ENCODE measurements at regions not wholly inside any gene's neighbourhood (a gene's known extent, or its start where the extent isn't known, plus 50 kb on each side); places are given as distances from the start of the nearest gene placed in this dataset.

DNA sequence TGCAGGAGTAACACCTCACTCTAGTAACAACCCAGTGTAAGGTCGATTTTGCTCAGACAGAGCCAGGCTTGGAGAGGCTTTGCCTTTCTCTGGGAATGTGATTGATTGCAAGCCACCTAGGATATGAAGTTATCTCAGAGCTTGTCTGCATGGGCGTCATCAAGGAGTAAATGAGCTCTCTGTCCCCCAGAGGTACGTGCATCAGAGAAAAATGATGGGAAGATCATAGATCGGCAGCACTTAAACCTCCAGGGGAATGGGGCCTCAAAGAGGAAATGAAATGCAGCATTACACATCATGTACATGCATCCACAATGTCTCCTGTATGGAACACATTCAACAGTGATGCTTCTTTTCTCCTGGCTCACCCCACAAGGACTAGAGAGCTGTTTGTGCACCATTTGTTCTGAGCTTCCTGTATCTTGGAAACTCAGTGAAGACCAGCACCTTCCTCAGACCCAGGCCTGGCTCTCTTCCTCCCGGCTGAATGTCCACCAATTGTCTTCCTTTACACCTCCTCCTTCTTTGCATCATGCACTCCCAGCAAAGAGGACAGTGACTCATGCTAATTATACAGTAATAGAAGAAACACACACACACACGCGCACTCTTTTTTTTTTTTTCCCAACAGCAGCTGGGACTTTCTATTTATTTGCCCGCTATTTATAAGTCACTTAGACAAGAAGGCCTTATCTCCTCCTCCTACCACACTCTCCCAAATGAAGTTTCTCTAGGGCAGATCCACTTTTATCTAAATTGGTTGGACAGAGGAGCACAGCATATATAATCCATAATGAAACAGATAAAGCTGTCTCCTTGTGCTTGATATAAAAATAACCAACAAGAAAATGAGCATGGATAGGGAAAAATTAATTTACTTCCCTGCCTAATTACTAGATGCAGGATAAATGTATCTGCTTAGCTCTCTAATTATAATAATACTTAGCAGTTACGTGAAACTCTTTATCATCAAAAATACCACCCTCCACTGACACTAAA lies 990.7 kb downstream of the CCSER2 start:
- in situ Hi-C loops (cut with MboI) (no loop called here), intact Hi-C loops (cut with micrococcal nuclease) (no loop called here)
- Histone ChIP-seq H2AFZ (ENCODE audit: low read depth, low read length) (no peak overlapping the region), H3K4me3 (no peak overlapping the region), H3K9me3 (replicated peaks; ENCODE audit: control insufficient read depth, insufficient read depth, low read depth, low read length) (no peaks in the 10 kb centered on the region; the same call in 1 of the 2 replicates), H3K9me1 (ENCODE audit: control insufficient read depth, insufficient read depth, low read length) (no peaks in the 10 kb centered on the region), H3K9ac (ENCODE audit: insufficient read depth in 1 of 2, low read depth in 2 of 2, low read length in 2 of 2) (no peak overlapping the region), H3K79me2 (ENCODE audit: control insufficient read depth, insufficient read depth, low read length) (no peaks in the 10 kb centered on the region), H3K36me3 (ENCODE audit: control insufficient read depth, insufficient read depth, low read length) (no peaks in the 10 kb centered on the region), H3K4me2 (ENCODE audit: insufficient read depth, low read length) (no peak overlapping the region), H4K20me1 (replicated peaks; ENCODE audit: control insufficient read depth, insufficient read depth, low read length) (no peaks in the 10 kb centered on the region), H3K27ac (ENCODE audit: extremely low read depth, low read depth, low read length) (no peak overlapping the region), H3K4me1 (replicated peaks in 1 of 2; ENCODE audit: control insufficient read depth in 2 of 2, insufficient read depth in 2 of 2, low read length in 2 of 2) (no peaks in the 10 kb centered on the region), H3K27me3 (ENCODE audit: control insufficient read depth in 2 of 2, insufficient read depth in 2 of 2, low read length in 2 of 2) (no peaks in the 10 kb centered on the region)
- DNase-seq (ENCODE audit: extremely low read depth in 1 of 4, low spot score in 3 of 4) (no peak), ATAC-seq (no peak), FAIRE-seq (no peak)
- TF ChIP-seq, protein P1, sequence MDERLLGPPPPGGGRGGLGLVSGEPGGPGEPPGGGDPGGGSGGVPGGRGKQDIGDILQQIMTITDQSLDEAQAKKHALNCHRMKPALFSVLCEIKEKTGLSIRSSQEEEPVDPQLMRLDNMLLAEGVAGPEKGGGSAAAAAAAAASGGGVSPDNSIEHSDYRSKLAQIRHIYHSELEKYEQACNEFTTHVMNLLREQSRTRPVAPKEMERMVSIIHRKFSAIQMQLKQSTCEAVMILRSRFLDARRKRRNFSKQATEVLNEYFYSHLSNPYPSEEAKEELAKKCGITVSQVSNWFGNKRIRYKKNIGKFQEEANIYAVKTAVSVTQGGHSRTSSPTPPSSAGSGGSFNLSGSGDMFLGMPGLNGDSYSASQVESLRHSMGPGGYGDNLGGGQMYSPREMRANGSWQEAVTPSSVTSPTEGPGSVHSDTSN (CRISPR knock-in tag; IDR thresholded peaks at IDR 0.05; ENCODE audit: low read depth): no peak
- TF ChIP-seq, protein P1 (tag; conservative IDR thresholded peaks at IDR 0.05; ENCODE audit: low read depth): no peak
- TF ChIP-seq NFE2L1 (tag; IDR thresholded peaks at IDR 0.05; ENCODE audit: borderline replicate concordance, low read depth): no peak
- no peak for TF ChIP-seq SLC30A9 (CRISPR knock-in tag; IDR thresholded peaks at IDR 0.05)
- no peak for TF ChIP-seq RUNX1 (IDR thresholded peaks at IDR 0.05; ENCODE audit: low read depth)
- TF ChIP-seq ZNF311 (CRISPR knock-in tag; IDR thresholded peaks at IDR 0.05): no peak
- TF ChIP-seq ZNF175 (CRISPR knock-in tag; IDR thresholded peaks at IDR 0.05; ENCODE audit: low read depth): no peak
- TF ChIP-seq KAT8 (IDR thresholded peaks at IDR 0.05; ENCODE audit: low read depth): no peak
- no peak for TF ChIP-seq CHCHD3 (CRISPR knock-in tag; IDR thresholded peaks at IDR 0.05)
- TF ChIP-seq LARP7 (IDR thresholded peaks at IDR 0.05): no peak
- TF ChIP-seq TARDBP (IDR thresholded peaks at IDR 0.05): no peak
- no peak for TF ChIP-seq ZBTB5 (IDR thresholded peaks at IDR 0.05)
- under 1% methylated on average over 9 of the region's 9 CpGs for WGBS (ENCODE audit: insufficient coverage, low coverage, missing lambda C conversion rate)
- no TSS peak for BruUV-seq (replicated peaks)
- ChIA-PET CTCF (ENCODE audit: low intra/inter-chr PET ratio) (no interaction called here), POLR2A (no interaction called here)

Data from K562 (cell line).